ENCODE measurements at regions not wholly inside any gene's neighbourhood (a gene's known extent, or its start where the extent isn't known, plus 50 kb on each side); places are given as distances from the start of the nearest gene placed in this dataset.
A peak's percentile ranks its signal among the peaks of the same experiment; 100 is the strongest.
"Not testable (repeated sequence)": the region's sequence is repeated elsewhere in the genome, so short reads cannot be mapped to it uniquely, and the experiment has no call there.

DNA sequence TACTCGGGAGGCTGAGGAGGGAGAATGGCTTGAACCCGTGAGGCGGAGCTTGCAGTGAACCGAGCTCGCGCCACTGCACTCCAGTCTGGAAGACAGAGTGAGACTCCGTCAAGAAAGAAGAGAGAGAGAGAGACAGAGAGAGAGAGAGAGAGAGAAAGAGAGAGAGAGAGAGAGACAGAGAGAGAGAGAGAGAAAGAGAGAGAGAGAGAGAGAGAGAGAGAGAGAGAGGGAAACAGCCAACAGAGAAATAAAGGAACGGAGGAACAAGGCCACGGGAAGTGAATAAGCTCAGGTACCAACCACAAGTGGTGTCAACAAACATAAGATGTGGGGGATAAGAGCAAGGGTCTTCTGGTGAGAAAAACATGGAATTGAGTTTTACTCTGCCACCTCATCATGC, 71.5 kb upstream of the LSM6 start:
- not testable (repeated sequence) for ATAC-seq

DNA sequence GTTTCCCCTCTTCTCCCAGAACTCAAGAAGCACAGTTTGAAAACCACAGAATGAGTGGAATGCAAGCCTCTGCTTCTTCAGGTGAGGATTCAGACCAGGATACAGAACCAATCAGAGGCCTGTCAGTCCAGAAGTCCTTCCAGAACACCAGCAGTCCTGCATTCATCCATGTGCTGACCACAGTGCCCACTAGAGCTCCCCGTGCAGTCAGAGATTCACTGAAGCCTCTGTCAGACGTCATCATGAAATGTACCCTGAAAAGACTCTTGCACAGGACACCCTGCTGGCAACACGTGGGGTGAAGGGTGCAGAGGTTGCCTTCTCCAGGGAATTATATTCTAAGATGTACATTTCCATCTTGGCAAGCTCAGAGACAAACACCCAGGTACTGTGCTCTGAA, 75.9 kb upstream of the LSM6 start:
- Mint-ChIP-seq H3K27ac (no peak overlapping the region), H3K9me3 (peaks cover 0 to 3% (median 0%) of the 10 kb centered on the region in 9 donors)

More for the DNA sequence above, 71.5 kb upstream of the LSM6 start:
- H3K36me3 Mint-ChIP-seq, DNase-seq, H3K4me1 Mint-ChIP-seq, H3K27ac Mint-ChIP-seq, H3K9me3 Mint-ChIP-seq, H3K27me3 Mint-ChIP-seq, H3K4me3 Mint-ChIP-seq, POLR2A ChIA-PET: not testable (repeated sequence)

DNA sequence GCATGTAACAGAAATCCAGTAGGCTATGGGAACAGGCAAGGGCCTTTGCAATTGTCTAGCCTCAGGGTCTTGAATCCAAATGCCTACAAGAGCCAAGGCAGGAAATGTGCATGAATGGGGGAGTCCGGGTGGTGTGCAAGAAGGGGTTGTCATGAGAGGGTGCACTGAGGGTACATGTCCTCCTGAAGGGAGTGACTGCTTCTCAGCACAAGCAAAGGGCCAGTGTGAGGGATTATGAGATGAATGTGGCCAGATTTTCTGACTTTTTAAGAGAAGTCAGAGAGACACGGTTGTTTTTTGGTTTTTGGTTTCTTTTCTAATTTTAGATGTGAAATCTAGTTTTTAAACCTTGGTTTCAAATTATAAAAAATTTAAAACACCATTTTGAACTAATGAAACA, 76.5 kb upstream of the LSM6 start:
- Mint-ChIP-seq H3K36me3 (no peaks in the 10 kb centered on the region), H3K27ac (no peak overlapping the region), H3K4me3 (no peak overlapping the region), H3K27me3 (peaks cover 0 to 19% (median 6%) of the 10 kb centered on the region in 5 donors), H3K4me1 (no peaks in the 10 kb centered on the region), H3K9me3 (peaks cover 0 to 3% (median 0%) of the 10 kb centered on the region in 9 donors)
- DNase-seq (no peak), ATAC-seq (no peak)
- POLR2A ChIA-PET, result no interaction called here

More for the DNA sequence above, 75.9 kb upstream of the LSM6 start:
- no peaks in the 10 kb centered on the region for H3K36me3 Mint-ChIP-seq
- H3K27me3 Mint-ChIP-seq, result peaks cover 0 to 19% (median 6%) of the 10 kb centered on the region in 5 donors
- H3K4me3 Mint-ChIP-seq, result no peak overlapping the region
- no peak for DNase-seq
- no peaks in the 10 kb centered on the region for H3K4me1 Mint-ChIP-seq
- POLR2A ChIA-PET, result no interaction called here
- no peak for ATAC-seq

GRCh38 chr4:146098397-146098796, 77.1 kb upstream of the LSM6 start:
- Mint-ChIP-seq H3K27me3 (peaks cover 0 to 19% (median 6%) of the 10 kb centered on the region in 5 donors), H3K9me3 (peaks cover 0 to 3% (median 0%) of the 10 kb centered on the region in 9 donors), H3K27ac (no peak overlapping the region), H3K36me3 (no peaks in the 10 kb centered on the region), H3K4me3 (no peak overlapping the region), H3K4me1 (no peaks in the 10 kb centered on the region)
- POLR2A ChIA-PET, result no interaction called here
- DNase-seq, result no peak
- no peak for ATAC-seq

GRCh38 chr4:146096371-146096770, 79.1 kb upstream of the LSM6 start:
- ATAC-seq, result no peak
- H3K36me3 Mint-ChIP-seq, result no peaks in the 10 kb centered on the region
- no peaks in the 10 kb centered on the region for H3K4me1 Mint-ChIP-seq
- H3K4me3 Mint-ChIP-seq, result no peak overlapping the region
- DNase-seq, result no peak
- POLR2A ChIA-PET, result no interaction called here
- H3K27me3 Mint-ChIP-seq, result peaks cover 0 to 19% (median 3%) of the 10 kb centered on the region in 5 donors
- no peak overlapping the region for H3K27ac Mint-ChIP-seq
- peaks cover 0 to 3% (median 0%) of the 10 kb centered on the region in 9 donors for H3K9me3 Mint-ChIP-seq

DNA sequence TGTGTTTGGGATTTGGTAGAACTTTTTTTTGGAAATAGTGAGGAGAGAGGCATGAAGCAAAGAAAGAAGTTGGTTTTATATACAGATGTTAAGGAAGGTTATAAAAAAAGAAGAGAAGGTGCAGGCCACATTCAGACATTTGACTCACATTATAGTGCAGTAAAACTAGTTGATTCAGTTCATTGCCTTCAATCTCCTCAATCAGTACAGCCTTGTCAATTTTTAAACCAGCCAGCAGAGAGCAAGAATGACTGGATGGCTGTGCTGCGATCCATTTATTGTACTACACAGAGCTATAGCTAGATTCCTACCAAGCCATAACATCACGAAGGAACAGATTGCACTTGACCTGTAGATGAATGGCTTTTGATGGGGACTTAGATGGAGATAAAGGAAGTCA, 79.7 kb upstream of the LSM6 start:
- Mint-ChIP-seq H3K9me3 (peaks cover 0 to 3% (median 0%) of the 10 kb centered on the region in 9 donors), H3K27ac (no peak overlapping the region), H3K4me3 (no peak overlapping the region), H3K36me3 (no peaks in the 10 kb centered on the region), H3K27me3 (peaks cover 0 to 19% (median 3%) of the 10 kb centered on the region in 5 donors), H3K4me1 (no peaks in the 10 kb centered on the region)
- no peak for ATAC-seq
- POLR2A ChIA-PET, result no interaction called here
- no peak for DNase-seq

GRCh38 chr4:146095091-146095690, 80.3 kb upstream of the LSM6 start:
- POLR2A ChIA-PET, result no interaction called here
- peaks cover 0 to 19% (median 3%) of the 10 kb centered on the region in 5 donors for H3K27me3 Mint-ChIP-seq
- ATAC-seq (no peak), DNase-seq (peak in 3 of 10 donors; percentile 3 to 9 (median 7))
- no peak overlapping the region for H3K27ac Mint-ChIP-seq
- no peaks in the 10 kb centered on the region for H3K4me1 Mint-ChIP-seq
- no peak overlapping the region for H3K4me3 Mint-ChIP-seq
- no peaks in the 10 kb centered on the region for H3K36me3 Mint-ChIP-seq
- H3K9me3 Mint-ChIP-seq, result peaks cover 0 to 3% (median 0%) of the 10 kb centered on the region in 9 donors

DNA sequence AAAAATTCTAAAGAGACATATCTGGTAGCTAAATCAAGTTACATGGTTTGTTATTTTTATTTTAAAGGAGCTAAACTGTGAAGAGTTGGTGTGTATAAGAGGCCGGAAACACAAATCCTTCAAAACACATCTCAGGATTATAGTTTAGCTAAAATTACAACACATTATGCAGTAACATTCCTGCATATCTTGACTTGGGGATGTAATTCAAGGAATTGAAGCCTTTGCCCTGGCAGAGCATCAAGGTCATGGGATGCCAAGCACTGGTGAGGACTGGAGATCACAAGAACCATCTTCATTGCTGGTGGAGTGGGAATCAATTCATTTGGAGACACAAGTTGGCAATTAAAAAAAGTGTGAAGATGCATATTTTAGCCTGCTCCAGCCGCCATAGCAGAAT, 86.8 kb upstream of the LSM6 start:
- POLR2A ChIA-PET, result no interaction called here
- H3K4me1 Mint-ChIP-seq, result no peaks in the 10 kb centered on the region
- peaks cover 0 to under 1% (median 0%) of the 10 kb centered on the region in 9 donors for H3K9me3 Mint-ChIP-seq
- H3K27ac Mint-ChIP-seq, result no peak overlapping the region
- H3K36me3 Mint-ChIP-seq, result no peaks in the 10 kb centered on the region
- H3K4me3 Mint-ChIP-seq, result no peak overlapping the region
- H3K27me3 Mint-ChIP-seq, result peaks cover 0 to 11% (median 8%) of the 10 kb centered on the region in 5 donors
- DNase-seq, result no peak
- ATAC-seq, result no peak

DNA sequence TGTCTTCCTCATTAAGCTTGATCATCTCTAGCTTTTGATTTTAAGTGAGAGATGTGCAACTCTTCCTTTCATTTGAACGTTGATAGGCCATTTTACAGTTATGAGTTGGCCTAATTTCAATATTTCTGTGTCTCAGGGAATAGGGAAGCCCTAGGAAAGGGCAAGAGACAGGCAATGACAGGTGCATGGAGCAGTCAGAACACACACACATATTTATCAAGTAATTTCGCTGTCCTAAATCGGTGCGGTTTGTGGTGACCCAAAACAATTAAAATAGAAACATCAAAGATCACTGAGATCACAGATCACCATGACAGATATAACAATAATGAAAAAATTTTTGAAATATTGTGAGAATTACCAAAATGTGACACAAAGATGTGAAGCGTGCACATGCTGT, 87.7 kb upstream of the LSM6 start:
- DNase-seq (no peak), ATAC-seq (no peak)
- Mint-ChIP-seq H3K9me3 (peaks cover 0 to 3% (median 0%) of the 10 kb centered on the region in 9 donors), H3K4me1 (no peaks in the 10 kb centered on the region), H3K27ac (no peak overlapping the region), H3K4me3 (no peak overlapping the region), H3K27me3 (peaks cover 0 to 11% (median 8%) of the 10 kb centered on the region in 5 donors), H3K36me3 (no peaks in the 10 kb centered on the region)
- POLR2A ChIA-PET, result no interaction called here

DNA sequence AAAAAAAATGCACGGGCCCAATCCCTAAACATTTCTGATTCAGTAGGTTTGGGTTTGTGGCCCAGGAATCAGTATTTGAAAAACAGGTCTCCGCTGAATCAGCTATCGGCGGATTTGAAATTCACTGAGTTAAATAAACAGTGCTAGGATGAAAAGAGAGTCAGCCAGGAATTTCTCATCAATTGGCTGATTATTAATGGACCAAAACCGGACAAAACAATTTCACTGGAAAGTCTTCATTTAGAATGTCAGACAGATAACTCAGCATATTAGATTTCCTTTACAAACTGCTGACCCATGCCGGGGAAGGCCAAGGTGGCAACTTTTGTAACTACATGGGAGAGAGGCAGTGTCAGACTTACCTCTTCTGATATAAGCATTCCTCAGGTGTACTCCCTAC, 99.4 kb upstream of the LSM6 start:
- no peaks in the 10 kb centered on the region for H3K4me1 Mint-ChIP-seq
- H3K27me3 Mint-ChIP-seq, result peaks cover 0 to 17% (median 7%) of the 10 kb centered on the region in 5 donors
- no peak for DNase-seq
- H3K36me3 Mint-ChIP-seq, result no peaks in the 10 kb centered on the region
- no peak for ATAC-seq
- H3K27ac Mint-ChIP-seq, result no peak overlapping the region
- POLR2A ChIA-PET, result no interaction called here
- H3K4me3 Mint-ChIP-seq, result no peak overlapping the region
- H3K9me3 Mint-ChIP-seq, result no peaks in the 10 kb centered on the region

DNA sequence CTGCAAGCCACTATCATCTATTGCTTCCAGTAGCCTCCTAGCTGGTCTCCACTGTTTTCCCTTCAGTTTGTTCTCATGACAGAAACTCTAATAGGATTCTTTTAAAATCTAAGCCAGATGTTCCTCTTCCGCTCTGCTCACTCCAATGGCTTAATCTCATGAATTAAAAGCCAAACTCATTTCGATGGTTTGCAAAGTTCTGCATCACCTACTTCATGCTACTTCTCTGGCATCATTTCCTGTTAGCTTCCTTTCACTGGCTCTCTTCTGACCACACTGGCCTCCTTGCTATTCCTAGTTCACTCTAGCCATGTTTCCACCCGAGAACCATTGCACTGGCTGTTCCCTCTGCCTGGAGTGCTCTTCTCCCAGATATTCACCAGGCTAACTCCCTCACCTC, 102.0 kb upstream of the LSM6 start:
- no peak overlapping the region for H3K4me3 Mint-ChIP-seq

GRCh38 chr4:146072376-146072775, 103.1 kb upstream of the LSM6 start:
- POLR2A ChIA-PET, result interaction anchor here (0.6 kb wide), 1 partner anchor 553 kb away, joined by 3 read pairs; no protein-coding TSS in a partner anchor
- Mint-ChIP-seq H3K4me1 (no peaks in the 10 kb centered on the region), H3K27ac (no peak overlapping the region), H3K4me3 (no peak overlapping the region), H3K27me3 (peaks cover 6 to 15% (median 10%) of the 10 kb centered on the region in 5 donors), H3K36me3 (no peaks in the 10 kb centered on the region), H3K9me3 (no peaks in the 10 kb centered on the region)
- ATAC-seq (no peak), DNase-seq (no peak)

More for the DNA sequence above, 102.0 kb upstream of the LSM6 start:
- no peaks in the 10 kb centered on the region for H3K9me3 Mint-ChIP-seq
- peaks cover 0 to 19% (median 7%) of the 10 kb centered on the region in 5 donors for H3K27me3 Mint-ChIP-seq
- ATAC-seq, result no peak
- no peak overlapping the region for H3K27ac Mint-ChIP-seq
- POLR2A ChIA-PET, result no interaction called here
- H3K4me1 Mint-ChIP-seq, result no peaks in the 10 kb centered on the region
- H3K36me3 Mint-ChIP-seq, result no peaks in the 10 kb centered on the region
- no peak for DNase-seq

GRCh38 chr4:146071390-146071789, 104.1 kb upstream of the LSM6 start:
- ATAC-seq (no peak), DNase-seq (no peak)
- no peaks in the 10 kb centered on the region for H3K4me1 Mint-ChIP-seq
- H3K9me3 Mint-ChIP-seq, result no peaks in the 10 kb centered on the region
- H3K36me3 Mint-ChIP-seq, result no peaks in the 10 kb centered on the region
- H3K27me3 Mint-ChIP-seq, result peaks cover 7 to 13% (median 10%) of the 10 kb centered on the region in 5 donors
- no peak overlapping the region for H3K4me3 Mint-ChIP-seq
- H3K27ac Mint-ChIP-seq, result no peak overlapping the region
- POLR2A ChIA-PET, result no interaction called here

GRCh38 chr4:146063143-146063542, 112.4 kb upstream of the LSM6 start:
- Mint-ChIP-seq H3K4me1 (peaks cover 0 to 23% (median under 1%) of the 10 kb centered on the region in 4 donors), H3K36me3 (no peaks in the 10 kb centered on the region), H3K4me3 (no peak overlapping the region)

More at GRCh38 chr4:146063143-146063542, 112.4 kb upstream of the LSM6 start:
- ATAC-seq (no peak), DNase-seq (no peak)
- H3K9me3 Mint-ChIP-seq, result no peaks in the 10 kb centered on the region
- POLR2A ChIA-PET, result no interaction called here
- H3K27ac Mint-ChIP-seq, result no peak overlapping the region
- peaks cover 11 to 45% (median 15%) of the 10 kb centered on the region in 5 donors for H3K27me3 Mint-ChIP-seq
